ENCODE measurements at regions not wholly inside any gene's neighbourhood (a gene's known extent, or its start where the extent isn't known, plus 50 kb on each side); places are given as distances from the start of the nearest gene placed in this dataset.

DNA sequence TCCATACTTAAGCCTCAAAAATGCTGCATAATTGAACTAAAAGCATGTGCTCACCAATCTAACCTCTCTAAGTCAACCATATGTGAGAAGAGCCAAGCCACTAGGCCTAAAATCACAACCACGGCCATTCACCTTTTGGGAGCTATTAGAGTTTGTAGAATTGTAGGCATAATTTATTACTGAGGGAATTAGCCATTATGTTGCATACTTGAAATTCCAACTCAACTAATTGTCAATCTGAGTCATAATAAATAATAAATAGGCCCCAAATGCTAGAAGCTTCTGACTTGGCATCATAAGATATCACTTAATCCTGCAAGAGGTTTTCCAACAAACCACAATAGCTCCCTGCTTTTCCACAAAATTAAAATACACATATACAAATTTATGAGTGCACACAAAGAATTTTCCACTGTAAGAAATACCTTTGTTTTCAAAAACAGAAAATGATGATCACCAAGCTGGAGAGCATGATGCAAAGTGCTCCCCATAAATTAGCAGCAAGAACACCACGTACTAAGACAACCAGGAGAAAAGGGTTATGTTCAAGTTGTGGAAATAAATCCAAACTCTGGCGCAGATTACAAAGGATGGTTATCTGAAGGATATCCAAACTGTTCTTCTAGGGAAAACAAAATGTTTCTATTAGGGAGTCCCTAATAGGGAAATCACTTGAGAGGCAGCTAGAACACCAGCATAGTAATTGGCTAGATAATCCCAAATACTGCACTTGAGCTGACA is 250.0 kb upstream of the SLC30A5 start:
- DNase-seq, result no peak
- no peaks in the 10 kb centered on the region for H3K9me3 ChIP-seq (ENCODE audit: control insufficient read depth in 1 of 2, insufficient read depth in 1 of 2, low read length in 2 of 2)
- Mint-ChIP-seq H3K27ac (no peak overlapping the region), H3K4me3 (no peak overlapping the region), H3K36me3 (ENCODE audit: low read depth) (no peaks in the 10 kb centered on the region), H3K27me3 (no peaks in the 10 kb centered on the region), H3K9me3 (no peaks in the 10 kb centered on the region), H3K4me1 (ENCODE audit: low read depth) (no peaks in the 10 kb centered on the region)
- no peaks in the 10 kb centered on the region for H3K4me1 ChIP-seq (ENCODE audit: insufficient read depth, low read length)
- H3K36me3 ChIP-seq (ENCODE audit: insufficient read depth, low read length), result no peaks in the 10 kb centered on the region
- ChIA-PET CTCF (no interaction called here), POLR2A (no interaction called here)
- H3K4me3 ChIP-seq (ENCODE audit: low read length), result no peak overlapping the region
- ATAC-seq (ENCODE audit: poor library complexity), result no peak
- no peak for TF ChIP-seq CTCF (IDR thresholded peaks at IDR 0.05)
- H3K27me3 ChIP-seq (ENCODE audit: control insufficient read depth in 1 of 2, insufficient read depth in 2 of 2, low read length in 2 of 2), result no peaks in the 10 kb centered on the region
- H3K27ac ChIP-seq (ENCODE audit: low read depth in 1 of 2, low read length in 2 of 2), result no peak overlapping the region
- intact Hi-C loops (cut with DNase I, micrococcal nuclease), result no loop called here

- intact Hi-C loops (cut with DNase I, micrococcal nuclease), result no loop called here
- Mint-ChIP-seq H3K36me3 (ENCODE audit: low read depth) (no peaks in the 10 kb centered on the region), H3K4me1 (ENCODE audit: low read depth) (no peaks in the 10 kb centered on the region), H3K27me3 (no peaks in the 10 kb centered on the region), H3K9me3 (no peaks in the 10 kb centered on the region), H3K27ac (no peak overlapping the region), H3K4me3 (no peak overlapping the region)
- no peaks in the 10 kb centered on the region for H3K36me3 ChIP-seq (ENCODE audit: insufficient read depth, low read length)
- H3K4me1 ChIP-seq (ENCODE audit: insufficient read depth, low read length), result no peaks in the 10 kb centered on the region
- ATAC-seq (ENCODE audit: poor library complexity) (no peak), DNase-seq (no peak)
- no peaks in the 10 kb centered on the region for H3K9me3 ChIP-seq (ENCODE audit: control insufficient read depth in 1 of 2, insufficient read depth in 1 of 2, low read length in 2 of 2)
- H3K4me3 ChIP-seq (ENCODE audit: low read length), result no peak overlapping the region
- POLR2A ChIA-PET, result no interaction called here
- CTCF ChIA-PET, result no interaction called here
- no peak for TF ChIP-seq CTCF (IDR thresholded peaks at IDR 0.05)
- no peaks in the 10 kb centered on the region for H3K27me3 ChIP-seq (ENCODE audit: control insufficient read depth in 1 of 2, insufficient read depth in 2 of 2, low read length in 2 of 2)
- no peak overlapping the region for H3K27ac ChIP-seq (ENCODE audit: low read depth in 1 of 2, low read length in 2 of 2)
These were observed 248.7 kb upstream of the SLC30A5 start for GRCh38 chr5:68845131-68845530.

DNA sequence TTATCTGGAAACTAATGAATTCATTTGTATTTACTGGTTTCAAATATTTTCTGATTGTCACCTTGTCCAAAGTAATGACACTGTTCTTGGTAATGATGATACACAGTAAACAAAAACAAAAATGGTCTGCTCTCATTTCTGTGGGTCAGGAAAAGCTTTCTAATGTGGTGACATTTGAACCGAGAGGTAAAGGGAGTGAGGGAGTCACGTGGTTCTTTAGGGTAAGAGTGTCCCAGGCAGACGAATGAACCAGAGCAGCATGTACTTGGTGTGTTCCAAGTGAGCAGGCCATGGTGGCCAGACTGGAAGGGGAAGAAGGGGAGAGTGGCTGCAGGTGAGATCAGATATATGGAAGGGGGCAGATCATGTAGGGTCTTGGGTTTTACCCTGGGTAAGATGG is 247.0 kb upstream of the SLC30A5 start:
- TF ChIP-seq CTCF (IDR thresholded peaks at IDR 0.05), result no peak
- Histone ChIP-seq H3K9me3 (ENCODE audit: control insufficient read depth in 1 of 2, insufficient read depth in 1 of 2, low read length in 2 of 2) (no peaks in the 10 kb centered on the region), H3K36me3 (ENCODE audit: insufficient read depth, low read length) (no peaks in the 10 kb centered on the region), H3K27me3 (ENCODE audit: control insufficient read depth in 1 of 2, insufficient read depth in 2 of 2, low read length in 2 of 2) (no peaks in the 10 kb centered on the region), H3K27ac (ENCODE audit: low read depth in 1 of 2, low read length in 2 of 2) (no peak overlapping the region), H3K4me1 (ENCODE audit: insufficient read depth, low read length) (no peaks in the 10 kb centered on the region), H3K4me3 (ENCODE audit: low read length) (no peak overlapping the region)
- H3K4me1 Mint-ChIP-seq (ENCODE audit: low read depth), result no peaks in the 10 kb centered on the region
- CTCF ChIA-PET, result no interaction called here
- no peaks in the 10 kb centered on the region for H3K36me3 Mint-ChIP-seq (ENCODE audit: low read depth)
- H3K9me3 Mint-ChIP-seq, result no peaks in the 10 kb centered on the region
- no peak for ATAC-seq (ENCODE audit: poor library complexity)
- DNase-seq, result no peak
- H3K27me3 Mint-ChIP-seq, result no peaks in the 10 kb centered on the region
- no peak overlapping the region for H3K4me3 Mint-ChIP-seq
- H3K27ac Mint-ChIP-seq, result no peak overlapping the region
- intact Hi-C loops (cut with DNase I, micrococcal nuclease), result no loop called here
- POLR2A ChIA-PET, result no interaction called here

All from CD4-positive, alpha-beta T cell (primary cell).